GM23338 (cell line): ENCODE measurements at regions not wholly inside any gene's neighbourhood (a gene's known extent, or its start where the extent isn't known, plus 50 kb on each side); places are given as distances from the start of the nearest gene placed in this dataset.
A peak's percentile ranks its signal among the peaks of the same experiment; 100 is the strongest.

Experiments
- ATAC-seq: fragments of 200-7000 bp; cut with Tn5 transposase; 3 replicates; pipeline ENCODE4 v1.9.1; 2020
- DNase-seq: peaks from one replicate; pipeline ENCODE4 v3.0.0-alpha.2; 2015; ENCODE audit warnings: low spot score
- H2AFZ ChIP-seq: fragments of 200-600 bp; sonication (generic); 2 replicates; pipeline ENCODE4 v1.8.0; 2016; ENCODE audit warnings: antibody characterized with exemption, mild to moderate bottlenecking, moderate library complexity
- H3F3A ChIP-seq: fragments of 200-600 bp; sonication (generic); replicated peaks from 2 replicates; pipeline ENCODE4 v1.8.0; 2017; ENCODE audit warnings: antibody characterized with exemption, mixed run types, low read depth
- H3K27ac ChIP-seq: fragments of 200-600 bp; sonication (generic); 2 replicates; pipeline ENCODE4 v1.6.1; 2016; ENCODE audit warnings: low read depth
- H3K27me3 ChIP-seq: fragments of 200-600 bp; sonication (generic); 2 replicates; pipeline ENCODE4 v1.8.0; 2016; ENCODE audit warnings: mild to moderate bottlenecking, mixed run types, moderate library complexity; ENCODE audit not compliant: insufficient read depth
- H3K36me3 ChIP-seq: fragments of 200-600 bp; sonication (generic); 2 replicates; pipeline ENCODE4 v1.8.0; 2016; ENCODE audit warnings: mild to moderate bottlenecking; ENCODE audit not compliant: insufficient read depth
- H3K4me1 ChIP-seq: fragments of 200-600 bp; sonication (generic); 2 replicates; pipeline ENCODE4 v1.8.0; 2016; ENCODE audit warnings: mild to moderate bottlenecking, moderate library complexity; ENCODE audit not compliant: insufficient read depth
- H3K4me2 ChIP-seq: fragments of 200-600 bp; sonication (generic); 2 replicates; pipeline ENCODE4 v1.7.1; 2017; ENCODE audit warnings: mixed run types
- H3K4me3 ChIP-seq: fragments of 200-600 bp; sonication (generic); 2 replicates; pipeline ENCODE4 v1.6.1; 2016; ENCODE audit warnings: mixed run types
- H3K79me2 ChIP-seq: fragments of 200-600 bp; sonication (generic); replicated peaks from 2 replicates; pipeline ENCODE4 v1.8.0; 2017; ENCODE audit warnings: mild to moderate bottlenecking; ENCODE audit not compliant: insufficient read depth
- H3K9me2 ChIP-seq: fragments of 200-600 bp; sonication (generic); 2 replicates; pipeline ENCODE4 v1.8.0; 2017; ENCODE audit not compliant: insufficient read depth
- H4K20me1 ChIP-seq: fragments of 200-600 bp; sonication (generic); replicated peaks from 2 replicates; pipeline ENCODE4 v1.8.0; 2017; ENCODE audit warnings: mild to moderate bottlenecking; ENCODE audit not compliant: insufficient read depth
- H3K27ac Mint-ChIP-seq: 2 replicates; pipeline ENCODE4 v1.8.0; 2020; ENCODE audit warnings: inconsistent platforms, mild to moderate bottlenecking, moderate library complexity, mixed read lengths
- H3K27me3 Mint-ChIP-seq: 3 replicates; pipeline ENCODE4 v1.8.0; 2022; ENCODE audit warnings: low read depth, mild to moderate bottlenecking, moderate library complexity, mixed read lengths, inconsistent platforms; ENCODE audit not compliant: insufficient read depth, poor library complexity
- H3K36me3 Mint-ChIP-seq: 3 replicates; pipeline ENCODE4 v1.8.0; 2021; ENCODE audit warnings: low read depth, mild to moderate bottlenecking, inconsistent platforms, moderate library complexity, mixed read lengths
- H3K4me1 Mint-ChIP-seq: 3 replicates; pipeline ENCODE4 v1.8.0; 2020; ENCODE audit warnings: mild to moderate bottlenecking, inconsistent platforms, mixed read lengths
- H3K4me3 Mint-ChIP-seq: 3 replicates; pipeline ENCODE4 v1.8.0; 2021; ENCODE audit warnings: moderate library complexity, mild to moderate bottlenecking, inconsistent platforms, mixed read lengths
- H3K9me3 Mint-ChIP-seq: 3 replicates; pipeline ENCODE4 v1.8.0; 2020; ENCODE audit warnings: moderate library complexity, mild to moderate bottlenecking, inconsistent platforms, mixed read lengths
- CREB1 ChIP-seq: fragments of 250-450 bp; sonication (Bioruptor Pico); IDR thresholded peaks from 2 replicates; pipeline ENCODE4 v1.5.0; 2020; ENCODE audit warnings: low read depth, mild to moderate bottlenecking, moderate library complexity
- CTCF ChIP-seq, 2 experiments: fragments of 200-600 bp in 1 of 2; sonication (generic) in 1 of 2; conservative IDR thresholded peaks; 2 replicates each; pipeline versions ENCODE4 v1.5.1 to v1.6.1; 2016 to 2017; ENCODE audit warnings: antibody characterized with exemption in 2 of 2, low read depth in 2 of 2, mild to moderate bottlenecking in 2 of 2, moderate library complexity in 1 of 2
- EZH2 ChIP-seq: fragments of 200-600 bp; sonication (generic); IDR thresholded peaks from one replicate; pipeline ENCODE4 v1.8.0; 2017; ENCODE audit warnings: antibody characterized with exemption, mild to moderate bottlenecking, low read depth; ENCODE audit not compliant: unreplicated experiment
- EZH2phosphoT487 ChIP-seq: fragments of 200-600 bp; sonication (generic); IDR thresholded peaks from one replicate; pipeline ENCODE4 v1.8.1; 2018; ENCODE audit warnings: antibody characterized with exemption; ENCODE audit not compliant: unreplicated experiment
- JUNB ChIP-seq: IDR thresholded peaks from one replicate; pipeline ENCODE4 v1.6.1; 2016; ENCODE audit warnings: antibody characterized with exemption; ENCODE audit not compliant: unreplicated experiment
- NANOG ChIP-seq: IDR thresholded peaks from 2 replicates; pipeline ENCODE4 v1.6.1; 2016; ENCODE audit warnings: antibody characterized with exemption, borderline replicate concordance
- POLR2AphosphoS5 ChIP-seq: IDR thresholded peaks from 2 replicates; pipeline ENCODE4 v1.6.1; 2016; ENCODE audit warnings: antibody characterized with exemption, low read depth
- STAT1 ChIP-seq: IDR thresholded peaks from one replicate; pipeline ENCODE4 v1.6.1; 2016; ENCODE audit warnings: antibody characterized with exemption; ENCODE audit not compliant: unreplicated experiment
- ZNF114 ChIP-seq: fragments of 250-450 bp; sonication (Bioruptor Pico); IDR thresholded peaks from 2 replicates; pipeline ENCODE4 v1.5.0; 2020; ENCODE audit warnings: mild to moderate bottlenecking, moderate library complexity
- ZNF331 ChIP-seq: fragments of 250-450 bp; sonication (Bioruptor Pico); IDR thresholded peaks from 2 replicates; pipeline ENCODE4 v1.5.0; 2020; ENCODE audit warnings: low read depth, mild to moderate bottlenecking, moderate library complexity
- ZNF462 ChIP-seq: fragments of 250-450 bp; sonication (Bioruptor Pico); IDR thresholded peaks from 2 replicates; pipeline ENCODE4 v1.5.0; 2020; ENCODE audit warnings: mild to moderate bottlenecking, moderate library complexity
- TF ChIP-seq, protein P1 (sequence below): IDR thresholded peaks from one replicate; pipeline ENCODE4 v1.6.1; 2018; ENCODE audit warnings: antibody characterized with exemption; ENCODE audit not compliant: unreplicated experiment
- TF ChIP-seq, protein P2 (sequence below): IDR thresholded peaks from 2 replicates; pipeline ENCODE4 v1.6.1; 2016; ENCODE audit warnings: antibody characterized with exemption

- ATAC-seq (no peak), DNase-seq (no peak)
- Histone ChIP-seq H3K9me2 (no peaks in the 10 kb centered on the region; the same call in 1 of the 2 replicates), H3K79me2 (no peaks in the 10 kb centered on the region), H4K20me1 (no peaks in the 10 kb centered on the region), H3K27ac (no peak overlapping the region; the same call in 1 of the 2 replicates), H3K36me3 (no peaks in the 10 kb centered on the region; the same call in 1 of the 2 replicates), H3F3A (no peaks in the 10 kb centered on the region), H3K4me3 (no peak overlapping the region), H2AFZ (peak overlapping the region; percentile 89), H3K4me1 (peaks cover 48% of the 10 kb centered on the region), H3K4me2 (peak overlapping the region; percentile 45), H3K27me3 (no peaks in the 10 kb centered on the region)
- TF ChIP-seq POLR2AphosphoS5 (no peak), STAT1 (no peak), NANOG (no peak), CREB1 (CRISPR knock-in tag) (no peak), ZNF462 (CRISPR knock-in tag) (no peak), EZH2 (no peak), EZH2phosphoT487 (no peak), ZNF114 (CRISPR knock-in tag) (no peak), ZNF331 (CRISPR knock-in tag) (no peak), JUNB (no peak), CTCF (conservative IDR thresholded peaks at IDR 0.05; ENCODE audit: low read depth in 2 of 2) (no peak)
- TF ChIP-seq, protein P1, sequence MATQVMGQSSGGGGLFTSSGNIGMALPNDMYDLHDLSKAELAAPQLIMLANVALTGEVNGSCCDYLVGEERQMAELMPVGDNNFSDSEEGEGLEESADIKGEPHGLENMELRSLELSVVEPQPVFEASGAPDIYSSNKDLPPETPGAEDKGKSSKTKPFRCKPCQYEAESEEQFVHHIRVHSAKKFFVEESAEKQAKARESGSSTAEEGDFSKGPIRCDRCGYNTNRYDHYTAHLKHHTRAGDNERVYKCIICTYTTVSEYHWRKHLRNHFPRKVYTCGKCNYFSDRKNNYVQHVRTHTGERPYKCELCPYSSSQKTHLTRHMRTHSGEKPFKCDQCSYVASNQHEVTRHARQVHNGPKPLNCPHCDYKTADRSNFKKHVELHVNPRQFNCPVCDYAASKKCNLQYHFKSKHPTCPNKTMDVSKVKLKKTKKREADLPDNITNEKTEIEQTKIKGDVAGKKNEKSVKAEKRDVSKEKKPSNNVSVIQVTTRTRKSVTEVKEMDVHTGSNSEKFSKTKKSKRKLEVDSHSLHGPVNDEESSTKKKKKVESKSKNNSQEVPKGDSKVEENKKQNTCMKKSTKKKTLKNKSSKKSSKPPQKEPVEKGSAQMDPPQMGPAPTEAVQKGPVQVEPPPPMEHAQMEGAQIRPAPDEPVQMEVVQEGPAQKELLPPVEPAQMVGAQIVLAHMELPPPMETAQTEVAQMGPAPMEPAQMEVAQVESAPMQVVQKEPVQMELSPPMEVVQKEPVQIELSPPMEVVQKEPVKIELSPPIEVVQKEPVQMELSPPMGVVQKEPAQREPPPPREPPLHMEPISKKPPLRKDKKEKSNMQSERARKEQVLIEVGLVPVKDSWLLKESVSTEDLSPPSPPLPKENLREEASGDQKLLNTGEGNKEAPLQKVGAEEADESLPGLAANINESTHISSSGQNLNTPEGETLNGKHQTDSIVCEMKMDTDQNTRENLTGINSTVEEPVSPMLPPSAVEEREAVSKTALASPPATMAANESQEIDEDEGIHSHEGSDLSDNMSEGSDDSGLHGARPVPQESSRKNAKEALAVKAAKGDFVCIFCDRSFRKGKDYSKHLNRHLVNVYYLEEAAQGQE: no peak
- TF ChIP-seq, protein P2, sequence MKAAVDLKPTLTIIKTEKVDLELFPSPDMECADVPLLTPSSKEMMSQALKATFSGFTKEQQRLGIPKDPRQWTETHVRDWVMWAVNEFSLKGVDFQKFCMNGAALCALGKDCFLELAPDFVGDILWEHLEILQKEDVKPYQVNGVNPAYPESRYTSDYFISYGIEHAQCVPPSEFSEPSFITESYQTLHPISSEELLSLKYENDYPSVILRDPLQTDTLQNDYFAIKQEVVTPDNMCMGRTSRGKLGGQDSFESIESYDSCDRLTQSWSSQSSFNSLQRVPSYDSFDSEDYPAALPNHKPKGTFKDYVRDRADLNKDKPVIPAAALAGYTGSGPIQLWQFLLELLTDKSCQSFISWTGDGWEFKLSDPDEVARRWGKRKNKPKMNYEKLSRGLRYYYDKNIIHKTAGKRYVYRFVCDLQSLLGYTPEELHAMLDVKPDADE: no peak
- Mint-ChIP-seq H3K27me3 (peaks cover 10% of the 10 kb centered on the region), H3K27ac (peak overlapping the region; percentile 69; the same call in 1 of the 2 replicates), H3K4me3 (no peak overlapping the region; the same call in 2 of the 3 replicates), H3K9me3 (peaks cover 5% of the 10 kb centered on the region; the same call in 2 of the 3 replicates), H3K36me3 (no peaks in the 10 kb centered on the region; the same call in 2 of the 3 replicates), H3K4me1 (peaks cover 54% of the 10 kb centered on the region)
Observed at GRCh38 chr3:177281292-177282118, 84.2 kb upstream of the TBL1XR1 start.
